GM23338 (cell line): ENCODE measurements at regions not wholly inside any gene's neighbourhood (a gene's known extent, or its start where the extent isn't known, plus 50 kb on each side); places are given as distances from the start of the nearest gene placed in this dataset.

Experiments
- ATAC-seq: fragments of 200-7000 bp; cut with Tn5 transposase; 3 replicates; pipeline ENCODE4 v1.9.1; 2020
- DNase-seq: peaks from one replicate; pipeline ENCODE4 v3.0.0-alpha.2; 2015; ENCODE audit warnings: low spot score
- H2AFZ ChIP-seq: fragments of 200-600 bp; sonication (generic); 2 replicates; pipeline ENCODE4 v1.8.0; 2016; ENCODE audit warnings: antibody characterized with exemption, mild to moderate bottlenecking, moderate library complexity
- H3F3A ChIP-seq: fragments of 200-600 bp; sonication (generic); replicated peaks from 2 replicates; pipeline ENCODE4 v1.8.0; 2017; ENCODE audit warnings: antibody characterized with exemption, mixed run types, low read depth
- H3K27ac ChIP-seq: fragments of 200-600 bp; sonication (generic); 2 replicates; pipeline ENCODE4 v1.6.1; 2016; ENCODE audit warnings: low read depth
- H3K27me3 ChIP-seq: fragments of 200-600 bp; sonication (generic); 2 replicates; pipeline ENCODE4 v1.8.0; 2016; ENCODE audit warnings: mild to moderate bottlenecking, mixed run types, moderate library complexity; ENCODE audit not compliant: insufficient read depth
- H3K36me3 ChIP-seq: fragments of 200-600 bp; sonication (generic); 2 replicates; pipeline ENCODE4 v1.8.0; 2016; ENCODE audit warnings: mild to moderate bottlenecking; ENCODE audit not compliant: insufficient read depth
- H3K4me1 ChIP-seq: fragments of 200-600 bp; sonication (generic); 2 replicates; pipeline ENCODE4 v1.8.0; 2016; ENCODE audit warnings: mild to moderate bottlenecking, moderate library complexity; ENCODE audit not compliant: insufficient read depth
- H3K4me2 ChIP-seq: fragments of 200-600 bp; sonication (generic); 2 replicates; pipeline ENCODE4 v1.7.1; 2017; ENCODE audit warnings: mixed run types
- H3K4me3 ChIP-seq: fragments of 200-600 bp; sonication (generic); 2 replicates; pipeline ENCODE4 v1.6.1; 2016; ENCODE audit warnings: mixed run types
- H3K79me2 ChIP-seq: fragments of 200-600 bp; sonication (generic); replicated peaks from 2 replicates; pipeline ENCODE4 v1.8.0; 2017; ENCODE audit warnings: mild to moderate bottlenecking; ENCODE audit not compliant: insufficient read depth
- H3K9me2 ChIP-seq: fragments of 200-600 bp; sonication (generic); 2 replicates; pipeline ENCODE4 v1.8.0; 2017; ENCODE audit not compliant: insufficient read depth
- H4K20me1 ChIP-seq: fragments of 200-600 bp; sonication (generic); replicated peaks from 2 replicates; pipeline ENCODE4 v1.8.0; 2017; ENCODE audit warnings: mild to moderate bottlenecking; ENCODE audit not compliant: insufficient read depth
- H3K27ac Mint-ChIP-seq: 2 replicates; pipeline ENCODE4 v1.8.0; 2020; ENCODE audit warnings: inconsistent platforms, mild to moderate bottlenecking, moderate library complexity, mixed read lengths
- H3K27me3 Mint-ChIP-seq: 3 replicates; pipeline ENCODE4 v1.8.0; 2022; ENCODE audit warnings: low read depth, mild to moderate bottlenecking, moderate library complexity, mixed read lengths, inconsistent platforms; ENCODE audit not compliant: insufficient read depth, poor library complexity
- H3K36me3 Mint-ChIP-seq: 3 replicates; pipeline ENCODE4 v1.8.0; 2021; ENCODE audit warnings: low read depth, mild to moderate bottlenecking, inconsistent platforms, moderate library complexity, mixed read lengths
- H3K4me1 Mint-ChIP-seq: 3 replicates; pipeline ENCODE4 v1.8.0; 2020; ENCODE audit warnings: mild to moderate bottlenecking, inconsistent platforms, mixed read lengths
- H3K4me3 Mint-ChIP-seq: 3 replicates; pipeline ENCODE4 v1.8.0; 2021; ENCODE audit warnings: moderate library complexity, mild to moderate bottlenecking, inconsistent platforms, mixed read lengths
- H3K9me3 Mint-ChIP-seq: 3 replicates; pipeline ENCODE4 v1.8.0; 2020; ENCODE audit warnings: moderate library complexity, mild to moderate bottlenecking, inconsistent platforms, mixed read lengths
- EZH2 ChIP-seq: fragments of 200-600 bp; sonication (generic); IDR thresholded peaks from one replicate; pipeline ENCODE4 v1.8.0; 2017; ENCODE audit warnings: antibody characterized with exemption, mild to moderate bottlenecking, low read depth; ENCODE audit not compliant: unreplicated experiment
- JUNB ChIP-seq: IDR thresholded peaks from one replicate; pipeline ENCODE4 v1.6.1; 2016; ENCODE audit warnings: antibody characterized with exemption; ENCODE audit not compliant: unreplicated experiment
- NANOG ChIP-seq: IDR thresholded peaks from 2 replicates; pipeline ENCODE4 v1.6.1; 2016; ENCODE audit warnings: antibody characterized with exemption, borderline replicate concordance
- POLR2AphosphoS5 ChIP-seq: IDR thresholded peaks from 2 replicates; pipeline ENCODE4 v1.6.1; 2016; ENCODE audit warnings: antibody characterized with exemption, low read depth
- STAT1 ChIP-seq: IDR thresholded peaks from one replicate; pipeline ENCODE4 v1.6.1; 2016; ENCODE audit warnings: antibody characterized with exemption; ENCODE audit not compliant: unreplicated experiment
- ZNF114 ChIP-seq: fragments of 250-450 bp; sonication (Bioruptor Pico); IDR thresholded peaks from 2 replicates; pipeline ENCODE4 v1.5.0; 2020; ENCODE audit warnings: mild to moderate bottlenecking, moderate library complexity
- TF ChIP-seq, protein P1 (sequence below): IDR thresholded peaks from 2 replicates; pipeline ENCODE4 v1.6.1; 2016; ENCODE audit warnings: antibody characterized with exemption
- TF ChIP-seq, protein P2 (sequence below), 2 experiments: fragments of 200-600 bp in 1 of 2; sonication (generic) in 1 of 2; conservative IDR thresholded peaks; 2 replicates each; pipeline versions ENCODE4 v1.5.1 to v1.6.1; 2016 to 2017; ENCODE audit warnings: antibody characterized with exemption in 2 of 2, low read depth in 2 of 2, mild to moderate bottlenecking in 2 of 2, moderate library complexity in 1 of 2
- TF ChIP-seq, protein P3 (sequence below): IDR thresholded peaks from one replicate; pipeline ENCODE4 v1.6.1; 2018; ENCODE audit warnings: antibody characterized with exemption; ENCODE audit not compliant: unreplicated experiment
- TF ChIP-seq, protein P4 (sequence below): fragments of 250-450 bp; sonication (Bioruptor Pico); IDR thresholded peaks from 2 replicates; pipeline ENCODE4 v1.5.0; 2020; ENCODE audit warnings: mild to moderate bottlenecking, moderate library complexity

DNA sequence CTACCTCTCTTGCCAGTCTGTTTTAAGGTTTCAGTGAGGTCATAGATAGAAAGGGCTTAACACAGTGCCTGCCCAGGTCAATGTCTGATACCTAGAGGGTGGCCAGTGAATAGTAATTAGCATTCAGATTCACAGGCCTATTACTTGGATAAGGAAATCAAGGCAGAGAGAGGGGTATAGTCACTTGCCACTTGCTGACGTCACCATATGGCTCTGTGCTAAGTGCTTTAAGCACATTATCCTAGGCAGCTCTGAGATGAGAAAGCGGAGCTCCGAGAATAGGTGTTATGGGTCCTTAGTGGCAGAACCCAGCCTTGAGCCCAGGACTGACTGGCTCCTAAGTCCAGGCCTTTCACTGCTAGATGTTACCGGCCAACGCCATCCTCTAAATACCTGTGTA, 51.5 kb upstream of the DAB1 start (continued):
- TF ChIP-seq, protein P1, sequence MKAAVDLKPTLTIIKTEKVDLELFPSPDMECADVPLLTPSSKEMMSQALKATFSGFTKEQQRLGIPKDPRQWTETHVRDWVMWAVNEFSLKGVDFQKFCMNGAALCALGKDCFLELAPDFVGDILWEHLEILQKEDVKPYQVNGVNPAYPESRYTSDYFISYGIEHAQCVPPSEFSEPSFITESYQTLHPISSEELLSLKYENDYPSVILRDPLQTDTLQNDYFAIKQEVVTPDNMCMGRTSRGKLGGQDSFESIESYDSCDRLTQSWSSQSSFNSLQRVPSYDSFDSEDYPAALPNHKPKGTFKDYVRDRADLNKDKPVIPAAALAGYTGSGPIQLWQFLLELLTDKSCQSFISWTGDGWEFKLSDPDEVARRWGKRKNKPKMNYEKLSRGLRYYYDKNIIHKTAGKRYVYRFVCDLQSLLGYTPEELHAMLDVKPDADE, result no peak
- no peak for TF ChIP-seq JUNB
- no peak for TF ChIP-seq ZNF114
- TF ChIP-seq STAT1, result no peak
- no peak for TF ChIP-seq EZH2
- TF ChIP-seq, protein P2, sequence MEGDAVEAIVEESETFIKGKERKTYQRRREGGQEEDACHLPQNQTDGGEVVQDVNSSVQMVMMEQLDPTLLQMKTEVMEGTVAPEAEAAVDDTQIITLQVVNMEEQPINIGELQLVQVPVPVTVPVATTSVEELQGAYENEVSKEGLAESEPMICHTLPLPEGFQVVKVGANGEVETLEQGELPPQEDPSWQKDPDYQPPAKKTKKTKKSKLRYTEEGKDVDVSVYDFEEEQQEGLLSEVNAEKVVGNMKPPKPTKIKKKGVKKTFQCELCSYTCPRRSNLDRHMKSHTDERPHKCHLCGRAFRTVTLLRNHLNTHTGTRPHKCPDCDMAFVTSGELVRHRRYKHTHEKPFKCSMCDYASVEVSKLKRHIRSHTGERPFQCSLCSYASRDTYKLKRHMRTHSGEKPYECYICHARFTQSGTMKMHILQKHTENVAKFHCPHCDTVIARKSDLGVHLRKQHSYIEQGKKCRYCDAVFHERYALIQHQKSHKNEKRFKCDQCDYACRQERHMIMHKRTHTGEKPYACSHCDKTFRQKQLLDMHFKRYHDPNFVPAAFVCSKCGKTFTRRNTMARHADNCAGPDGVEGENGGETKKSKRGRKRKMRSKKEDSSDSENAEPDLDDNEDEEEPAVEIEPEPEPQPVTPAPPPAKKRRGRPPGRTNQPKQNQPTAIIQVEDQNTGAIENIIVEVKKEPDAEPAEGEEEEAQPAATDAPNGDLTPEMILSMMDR (conservative IDR thresholded peaks at IDR 0.05; ENCODE audit: low read depth in 2 of 2), result no peak

DNA sequence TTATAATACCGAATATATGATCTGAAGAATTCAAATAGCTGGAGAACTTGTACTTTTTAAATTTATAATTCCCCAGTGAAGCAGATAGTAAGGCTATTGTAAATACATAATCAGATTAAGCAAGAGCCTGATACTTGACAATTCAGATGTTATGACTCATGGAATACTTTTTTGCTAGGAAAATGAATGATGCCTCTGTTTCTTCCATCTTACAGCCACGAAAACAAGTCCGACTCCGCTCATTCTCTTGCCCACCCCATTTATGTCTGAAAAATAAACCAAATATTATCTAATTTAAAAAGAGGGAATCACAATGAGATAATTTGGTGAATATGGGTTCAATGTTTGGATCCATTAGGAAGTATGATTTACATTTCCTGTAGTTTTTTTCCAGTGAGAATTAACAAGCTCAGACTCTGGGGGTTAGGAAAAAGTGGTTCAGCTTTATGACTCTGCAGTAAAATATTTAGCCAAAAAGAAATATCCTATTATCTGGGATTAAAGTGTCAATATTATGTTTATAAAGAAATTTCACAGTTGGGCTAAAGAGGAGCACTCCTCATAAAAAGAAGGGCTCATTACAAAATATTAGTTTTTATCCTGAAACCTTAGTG, 50.4 kb upstream of the DAB1 start:
- Mint-ChIP-seq H3K4me3 (no peak overlapping the region), H3K4me1 (peaks cover 14% of the 10 kb centered on the region), H3K27ac (no peak overlapping the region), H3K27me3 (no peaks in the 10 kb centered on the region), H3K36me3 (peaks cover 8% of the 10 kb centered on the region; the same call in 2 of the 3 replicates), H3K9me3 (peaks cover 11% of the 10 kb centered on the region)
- Histone ChIP-seq H3K36me3 (no peaks in the 10 kb centered on the region), H3K4me2 (no peak overlapping the region), H2AFZ (no peak overlapping the region), H4K20me1 (no peaks in the 10 kb centered on the region), H3F3A (no peaks in the 10 kb centered on the region), H3K9me2 (peaks cover 4% of the 10 kb centered on the region; the same call in 1 of the 2 replicates), H3K27me3 (no peaks in the 10 kb centered on the region), H3K4me1 (peaks cover 17% of the 10 kb centered on the region), H3K4me3 (no peak overlapping the region), H3K27ac (no peak overlapping the region), H3K79me2 (no peaks in the 10 kb centered on the region)
- DNase-seq (no peak), ATAC-seq (no peak)
- no peak for TF ChIP-seq NANOG
- TF ChIP-seq EZH2, result no peak
- TF ChIP-seq, protein P3, sequence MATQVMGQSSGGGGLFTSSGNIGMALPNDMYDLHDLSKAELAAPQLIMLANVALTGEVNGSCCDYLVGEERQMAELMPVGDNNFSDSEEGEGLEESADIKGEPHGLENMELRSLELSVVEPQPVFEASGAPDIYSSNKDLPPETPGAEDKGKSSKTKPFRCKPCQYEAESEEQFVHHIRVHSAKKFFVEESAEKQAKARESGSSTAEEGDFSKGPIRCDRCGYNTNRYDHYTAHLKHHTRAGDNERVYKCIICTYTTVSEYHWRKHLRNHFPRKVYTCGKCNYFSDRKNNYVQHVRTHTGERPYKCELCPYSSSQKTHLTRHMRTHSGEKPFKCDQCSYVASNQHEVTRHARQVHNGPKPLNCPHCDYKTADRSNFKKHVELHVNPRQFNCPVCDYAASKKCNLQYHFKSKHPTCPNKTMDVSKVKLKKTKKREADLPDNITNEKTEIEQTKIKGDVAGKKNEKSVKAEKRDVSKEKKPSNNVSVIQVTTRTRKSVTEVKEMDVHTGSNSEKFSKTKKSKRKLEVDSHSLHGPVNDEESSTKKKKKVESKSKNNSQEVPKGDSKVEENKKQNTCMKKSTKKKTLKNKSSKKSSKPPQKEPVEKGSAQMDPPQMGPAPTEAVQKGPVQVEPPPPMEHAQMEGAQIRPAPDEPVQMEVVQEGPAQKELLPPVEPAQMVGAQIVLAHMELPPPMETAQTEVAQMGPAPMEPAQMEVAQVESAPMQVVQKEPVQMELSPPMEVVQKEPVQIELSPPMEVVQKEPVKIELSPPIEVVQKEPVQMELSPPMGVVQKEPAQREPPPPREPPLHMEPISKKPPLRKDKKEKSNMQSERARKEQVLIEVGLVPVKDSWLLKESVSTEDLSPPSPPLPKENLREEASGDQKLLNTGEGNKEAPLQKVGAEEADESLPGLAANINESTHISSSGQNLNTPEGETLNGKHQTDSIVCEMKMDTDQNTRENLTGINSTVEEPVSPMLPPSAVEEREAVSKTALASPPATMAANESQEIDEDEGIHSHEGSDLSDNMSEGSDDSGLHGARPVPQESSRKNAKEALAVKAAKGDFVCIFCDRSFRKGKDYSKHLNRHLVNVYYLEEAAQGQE, result no peak
- TF ChIP-seq POLR2AphosphoS5, result no peak
- TF ChIP-seq, protein P2 (conservative IDR thresholded peaks at IDR 0.05; ENCODE audit: low read depth in 2 of 2), result no peak
- TF ChIP-seq, protein P4, sequence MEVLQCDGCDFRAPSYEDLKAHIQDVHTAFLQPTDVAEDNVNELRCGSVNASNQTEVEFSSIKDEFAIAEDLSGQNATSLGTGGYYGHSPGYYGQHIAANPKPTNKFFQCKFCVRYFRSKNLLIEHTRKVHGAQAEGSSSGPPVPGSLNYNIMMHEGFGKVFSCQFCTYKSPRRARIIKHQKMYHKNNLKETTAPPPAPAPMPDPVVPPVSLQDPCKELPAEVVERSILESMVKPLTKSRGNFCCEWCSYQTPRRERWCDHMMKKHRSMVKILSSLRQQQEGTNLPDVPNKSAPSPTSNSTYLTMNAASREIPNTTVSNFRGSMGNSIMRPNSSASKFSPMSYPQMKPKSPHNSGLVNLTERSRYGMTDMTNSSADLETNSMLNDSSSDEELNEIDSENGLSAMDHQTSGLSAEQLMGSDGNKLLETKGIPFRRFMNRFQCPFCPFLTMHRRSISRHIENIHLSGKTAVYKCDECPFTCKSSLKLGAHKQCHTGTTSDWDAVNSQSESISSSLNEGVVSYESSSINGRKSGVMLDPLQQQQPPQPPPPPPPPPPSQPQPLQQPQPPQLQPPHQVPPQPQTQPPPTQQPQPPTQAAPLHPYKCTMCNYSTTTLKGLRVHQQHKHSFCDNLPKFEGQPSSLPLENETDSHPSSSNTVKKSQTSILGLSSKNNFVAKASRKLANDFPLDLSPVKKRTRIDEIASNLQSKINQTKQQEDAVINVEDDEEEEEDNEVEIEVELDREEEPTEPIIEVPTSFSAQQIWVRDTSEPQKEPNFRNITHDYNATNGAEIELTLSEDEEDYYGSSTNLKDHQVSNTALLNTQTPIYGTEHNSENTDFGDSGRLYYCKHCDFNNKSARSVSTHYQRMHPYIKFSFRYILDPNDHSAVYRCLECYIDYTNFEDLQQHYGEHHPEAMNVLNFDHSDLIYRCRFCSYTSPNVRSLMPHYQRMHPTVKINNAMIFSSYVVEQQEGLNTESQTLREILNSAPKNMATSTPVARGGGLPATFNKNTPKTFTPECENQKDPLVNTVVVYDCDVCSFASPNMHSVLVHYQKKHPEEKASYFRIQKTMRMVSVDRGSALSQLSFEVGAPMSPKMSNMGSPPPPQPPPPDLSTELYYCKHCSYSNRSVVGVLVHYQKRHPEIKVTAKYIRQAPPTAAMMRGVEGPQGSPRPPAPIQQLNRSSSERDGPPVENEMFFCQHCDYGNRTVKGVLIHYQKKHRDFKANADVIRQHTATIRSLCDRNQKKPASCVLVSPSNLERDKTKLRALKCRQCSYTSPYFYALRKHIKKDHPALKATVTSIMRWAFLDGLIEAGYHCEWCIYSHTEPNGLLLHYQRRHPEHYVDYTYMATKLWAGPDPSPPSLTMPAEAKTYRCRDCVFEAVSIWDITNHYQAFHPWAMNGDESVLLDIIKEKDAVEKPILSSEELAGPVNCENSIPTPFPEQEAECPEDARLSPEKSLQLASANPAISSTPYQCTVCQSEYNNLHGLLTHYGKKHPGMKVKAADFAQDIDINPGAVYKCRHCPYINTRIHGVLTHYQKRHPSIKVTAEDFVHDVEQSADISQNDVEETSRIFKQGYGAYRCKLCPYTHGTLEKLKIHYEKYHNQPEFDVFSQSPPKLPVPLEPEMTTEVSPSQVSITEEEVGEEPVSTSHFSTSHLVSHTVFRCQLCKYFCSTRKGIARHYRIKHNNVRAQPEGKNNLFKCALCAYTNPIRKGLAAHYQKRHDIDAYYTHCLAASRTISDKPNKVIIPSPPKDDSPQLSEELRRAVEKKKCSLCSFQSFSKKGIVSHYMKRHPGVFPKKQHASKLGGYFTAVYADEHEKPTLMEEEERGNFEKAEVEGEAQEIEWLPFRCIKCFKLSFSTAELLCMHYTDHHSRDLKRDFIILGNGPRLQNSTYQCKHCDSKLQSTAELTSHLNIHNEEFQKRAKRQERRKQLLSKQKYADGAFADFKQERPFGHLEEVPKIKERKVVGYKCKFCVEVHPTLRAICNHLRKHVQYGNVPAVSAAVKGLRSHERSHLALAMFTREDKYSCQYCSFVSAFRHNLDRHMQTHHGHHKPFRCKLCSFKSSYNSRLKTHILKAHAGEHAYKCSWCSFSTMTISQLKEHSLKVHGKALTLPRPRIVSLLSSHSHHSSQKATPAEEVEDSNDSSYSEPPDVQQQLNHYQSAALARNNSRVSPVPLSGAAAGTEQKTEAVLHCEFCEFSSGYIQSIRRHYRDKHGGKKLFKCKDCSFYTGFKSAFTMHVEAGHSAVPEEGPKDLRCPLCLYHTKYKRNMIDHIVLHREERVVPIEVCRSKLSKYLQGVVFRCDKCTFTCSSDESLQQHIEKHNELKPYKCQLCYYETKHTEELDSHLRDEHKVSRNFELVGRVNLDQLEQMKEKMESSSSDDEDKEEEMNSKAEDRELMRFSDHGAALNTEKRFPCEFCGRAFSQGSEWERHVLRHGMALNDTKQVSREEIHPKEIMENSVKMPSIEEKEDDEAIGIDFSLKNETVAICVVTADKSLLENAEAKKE, result no peak
